CD8-positive, alpha-beta memory T cell (primary cell): ENCODE measurements at regions not wholly inside any gene's neighbourhood (a gene's known extent, or its start where the extent isn't known, plus 50 kb on each side); places are given as distances from the start of the nearest gene placed in this dataset.

Source experiments
- CTCF ChIA-PET: fragments of 350-600 bp; sonication (Branson Sonifier 250); formaldehyde crosslinking; loops from one replicate; lab custom pipeline; 2021; ENCODE audit warnings: antibody characterized with exemption; lab: Charles Lee
- POLR2A ChIA-PET: fragments of 350-600 bp; sonication (Branson Sonifier 250); formaldehyde crosslinking; loops from one replicate; lab custom pipeline; 2021; ENCODE audit warnings: antibody characterized with exemption; lab: Charles Lee
- DNase-seq, 5 donors: peaks; one replicate each; pipeline versions ENCODE4 v3.0.0 to v3.0.0-alpha.2; 2020 to 2022; ENCODE audit warnings: mixed read lengths in 1 of 5
- H3K27ac ChIP-seq: one replicate; pipeline ENCODE4 v1.7.0; 2013; ENCODE audit warnings: low read depth, mild to moderate bottlenecking, low read length, moderate library complexity
- H3K27me3 ChIP-seq: 2 replicates; pipeline ENCODE4 v1.7.0; 2013; ENCODE audit warnings: low read length, mild to moderate bottlenecking; ENCODE audit not compliant: insufficient read depth, poor library complexity, severe bottlenecking
- H3K36me3 ChIP-seq: 2 replicates; pipeline ENCODE4 v1.7.0; 2013; ENCODE audit warnings: mild to moderate bottlenecking, low read length, moderate library complexity; ENCODE audit not compliant: insufficient read depth
- H3K4me1 ChIP-seq: 2 replicates; pipeline ENCODE4 v1.7.0; 2013; ENCODE audit warnings: mild to moderate bottlenecking, low read length, moderate library complexity; ENCODE audit not compliant: insufficient read depth
- H3K4me3 ChIP-seq: 2 replicates; pipeline ENCODE4 v1.7.0; 2013; ENCODE audit warnings: mild to moderate bottlenecking, low read length
- H3K9me3 ChIP-seq: 2 replicates; pipeline ENCODE4 v1.7.0; 2013; ENCODE audit warnings: mild to moderate bottlenecking, low read length
- H3K27ac Mint-ChIP-seq, 8 donors: one replicate each; pipeline ENCODE4 v1.8.0; 2020 to 2021; ENCODE audit warnings: mixed read lengths in 8 of 8, mild to moderate bottlenecking in 6 of 8, inconsistent platforms in 3 of 8, moderate library complexity in 3 of 8
- H3K27me3 Mint-ChIP-seq, 2 donors: one replicate each; pipeline ENCODE4 v1.8.0; 2020 to 2021; ENCODE audit warnings: mixed read lengths in 2 of 2, mild to moderate bottlenecking in 1 of 2, moderate library complexity in 1 of 2
- H3K36me3 Mint-ChIP-seq, 3 donors: one replicate each; pipeline ENCODE4 v1.8.0; 2020 to 2021; ENCODE audit warnings: mixed read lengths in 3 of 3, inconsistent platforms in 1 of 3, mild to moderate bottlenecking in 1 of 3
- H3K4me1 Mint-ChIP-seq, 3 donors: one replicate each; pipeline ENCODE4 v1.8.0; 2020 to 2021; ENCODE audit warnings: mixed read lengths in 3 of 3, inconsistent platforms in 1 of 3, mild to moderate bottlenecking in 1 of 3
- H3K4me3 Mint-ChIP-seq, 7 donors: one replicate each; pipeline ENCODE4 v1.8.0; 2020 to 2021; ENCODE audit warnings: mixed read lengths in 7 of 7, mild to moderate bottlenecking in 6 of 7, moderate library complexity in 4 of 7, inconsistent platforms in 2 of 7
- H3K9me3 Mint-ChIP-seq, 5 donors: one replicate each; pipeline ENCODE4 v1.8.0; 2020 to 2022; ENCODE audit warnings: mixed read lengths in 5 of 5, mild to moderate bottlenecking in 3 of 5, moderate library complexity in 2 of 5, inconsistent platforms in 1 of 5

DNA sequence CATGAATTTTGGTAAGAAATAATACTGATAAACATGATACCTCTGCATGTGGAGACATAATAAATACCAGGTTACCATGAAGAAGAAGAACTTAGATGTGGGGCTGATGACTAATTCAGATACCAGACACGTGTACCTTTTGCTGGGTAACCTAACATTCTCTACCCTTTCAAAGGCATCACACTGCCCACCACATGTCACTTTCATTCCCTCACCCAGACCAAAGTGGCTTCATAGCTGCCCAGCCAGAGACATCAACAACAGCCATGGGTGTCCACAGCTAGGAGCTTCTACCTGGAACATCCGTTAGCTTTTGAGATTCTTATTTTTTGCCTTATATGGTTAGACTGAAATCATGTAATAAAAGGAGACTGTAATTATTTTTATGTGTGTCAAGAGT lies 396.8 kb downstream of the MED10 start:
- no peaks in the 10 kb centered on the region for H3K4me1 ChIP-seq
- no peaks in the 10 kb centered on the region for H3K36me3 Mint-ChIP-seq
- H3K27me3 Mint-ChIP-seq, result peaks cover 0 to 2% of the 10 kb centered on the region in 2 donors
- H3K36me3 ChIP-seq, result no peaks in the 10 kb centered on the region
- no peaks in the 10 kb centered on the region for H3K4me1 Mint-ChIP-seq
- no peak overlapping the region for H3K4me3 ChIP-seq
- no peak overlapping the region for H3K27ac Mint-ChIP-seq
- ChIA-PET CTCF (no interaction called here), POLR2A (no interaction called here)
- H3K27ac ChIP-seq, result no peak overlapping the region
- H3K4me3 Mint-ChIP-seq, result no peak overlapping the region
- peaks cover 0 to 3% (median 0%) of the 10 kb centered on the region in 5 donors for H3K9me3 Mint-ChIP-seq
- H3K27me3 ChIP-seq, result no peaks in the 10 kb centered on the region
- DNase-seq, result no peak
- no peaks in the 10 kb centered on the region for H3K9me3 ChIP-seq

DNA sequence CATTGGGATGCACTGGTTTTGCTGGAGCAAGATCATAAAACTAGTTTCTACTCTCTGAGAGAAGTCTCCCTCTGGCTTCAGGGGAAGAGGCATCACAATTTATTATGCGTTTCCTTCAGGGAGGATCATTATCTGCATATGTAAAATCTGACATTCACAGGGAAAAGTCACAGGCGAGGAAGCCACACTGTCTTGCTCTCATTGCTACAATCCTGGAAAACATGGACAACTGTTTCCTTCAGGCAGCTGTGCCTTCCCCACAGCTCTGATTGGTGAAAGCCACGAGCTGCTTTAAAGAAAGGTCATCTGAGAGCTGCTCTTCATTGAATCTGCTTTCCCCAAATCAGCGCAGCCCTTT lies 397.8 kb downstream of the MED10 start:
- Mint-ChIP-seq H3K27me3 (peaks cover 0 to 2% of the 10 kb centered on the region in 2 donors), H3K4me3 (no peak overlapping the region), H3K4me1 (no peaks in the 10 kb centered on the region), H3K27ac (no peak overlapping the region), H3K9me3 (no peaks in the 10 kb centered on the region), H3K36me3 (no peaks in the 10 kb centered on the region)
- CTCF ChIA-PET, result no interaction called here
- Histone ChIP-seq H3K4me1 (no peaks in the 10 kb centered on the region), H3K27ac (no peak overlapping the region), H3K9me3 (no peaks in the 10 kb centered on the region), H3K4me3 (no peak overlapping the region), H3K27me3 (no peaks in the 10 kb centered on the region), H3K36me3 (no peaks in the 10 kb centered on the region)
- POLR2A ChIA-PET, result no interaction called here
- DNase-seq, result no peak

DNA sequence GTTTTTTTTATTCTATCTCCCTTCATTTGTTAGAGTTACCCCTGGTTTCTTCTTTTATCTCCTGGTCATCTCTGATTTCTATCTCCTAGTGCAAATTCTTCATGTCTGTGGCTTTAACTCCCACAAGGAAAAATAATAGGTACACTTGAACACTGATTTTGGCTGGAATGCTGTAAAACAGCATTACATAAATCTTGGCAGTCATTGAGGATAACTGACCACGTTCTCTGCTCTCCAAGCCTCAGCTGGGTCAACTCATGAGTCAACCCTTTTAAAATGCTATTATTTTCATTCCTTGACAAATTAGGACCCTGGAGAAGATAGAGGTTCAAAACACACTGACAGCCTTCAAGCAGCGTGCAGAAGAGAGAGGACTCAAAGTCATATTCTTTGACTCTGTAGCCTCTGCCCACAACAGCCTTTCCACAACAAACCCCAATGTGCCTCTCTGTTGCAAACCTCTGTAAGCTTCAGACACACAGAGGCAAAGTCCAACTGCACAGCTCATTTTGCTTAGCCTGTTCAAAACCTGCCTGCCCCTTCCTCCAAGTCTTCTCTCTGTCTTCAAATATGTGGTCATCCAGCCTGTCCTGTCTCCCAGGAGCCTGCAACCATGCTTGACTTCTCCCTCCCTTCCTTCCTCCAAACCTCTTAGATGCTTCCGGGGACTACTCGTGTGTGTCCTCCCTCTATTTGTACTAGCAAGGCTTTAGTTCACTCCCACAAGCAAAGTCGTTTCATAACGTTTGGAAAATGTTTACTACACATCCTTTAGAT lies 398.4 kb downstream of the MED10 start:
- ChIA-PET CTCF (no interaction called here), POLR2A (no interaction called here)
- DNase-seq, result no peak
- H3K27me3 Mint-ChIP-seq, result peaks cover 0 to 2% of the 10 kb centered on the region in 2 donors
- no peaks in the 10 kb centered on the region for H3K4me1 Mint-ChIP-seq
- no peaks in the 10 kb centered on the region for H3K9me3 Mint-ChIP-seq
- no peaks in the 10 kb centered on the region for H3K36me3 Mint-ChIP-seq
- Histone ChIP-seq H3K27me3 (no peaks in the 10 kb centered on the region), H3K4me3 (no peak overlapping the region), H3K36me3 (no peaks in the 10 kb centered on the region), H3K9me3 (no peaks in the 10 kb centered on the region), H3K27ac (no peak overlapping the region), H3K4me1 (no peaks in the 10 kb centered on the region)
- no peak overlapping the region for H3K27ac Mint-ChIP-seq
- H3K4me3 Mint-ChIP-seq, result no peak overlapping the region

DNA sequence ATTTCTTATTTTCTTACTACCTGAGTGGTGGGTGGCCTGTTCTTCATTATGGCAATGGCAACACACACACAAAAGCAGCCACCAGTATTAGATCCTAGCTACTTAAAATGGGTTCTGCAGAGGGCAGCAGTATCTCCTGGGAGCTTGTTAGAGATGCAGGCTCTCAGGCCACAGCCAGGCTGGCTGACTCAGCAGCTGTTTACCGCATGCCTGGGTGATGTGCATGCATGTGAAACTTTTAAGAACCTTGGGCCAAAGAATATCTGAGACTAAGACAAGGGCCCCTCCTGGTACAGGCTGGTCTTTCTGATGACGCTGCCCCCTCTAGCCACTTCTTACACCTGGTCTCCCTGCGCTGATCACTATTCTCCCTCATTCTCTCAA lies 399.0 kb downstream of the MED10 start:
- Mint-ChIP-seq H3K4me3 (no peak overlapping the region), H3K36me3 (no peaks in the 10 kb centered on the region), H3K4me1 (no peaks in the 10 kb centered on the region), H3K27ac (no peak overlapping the region), H3K27me3 (peaks cover 0 to 2% of the 10 kb centered on the region in 2 donors), H3K9me3 (no peaks in the 10 kb centered on the region)
- no peak overlapping the region for H3K27ac ChIP-seq
- DNase-seq, result no peak
- POLR2A ChIA-PET, result no interaction called here
- H3K4me1 ChIP-seq, result no peaks in the 10 kb centered on the region
- CTCF ChIA-PET, result no interaction called here
- no peaks in the 10 kb centered on the region for H3K27me3 ChIP-seq
- H3K9me3 ChIP-seq, result no peaks in the 10 kb centered on the region
- H3K36me3 ChIP-seq, result no peaks in the 10 kb centered on the region
- H3K4me3 ChIP-seq, result no peak overlapping the region

DNA sequence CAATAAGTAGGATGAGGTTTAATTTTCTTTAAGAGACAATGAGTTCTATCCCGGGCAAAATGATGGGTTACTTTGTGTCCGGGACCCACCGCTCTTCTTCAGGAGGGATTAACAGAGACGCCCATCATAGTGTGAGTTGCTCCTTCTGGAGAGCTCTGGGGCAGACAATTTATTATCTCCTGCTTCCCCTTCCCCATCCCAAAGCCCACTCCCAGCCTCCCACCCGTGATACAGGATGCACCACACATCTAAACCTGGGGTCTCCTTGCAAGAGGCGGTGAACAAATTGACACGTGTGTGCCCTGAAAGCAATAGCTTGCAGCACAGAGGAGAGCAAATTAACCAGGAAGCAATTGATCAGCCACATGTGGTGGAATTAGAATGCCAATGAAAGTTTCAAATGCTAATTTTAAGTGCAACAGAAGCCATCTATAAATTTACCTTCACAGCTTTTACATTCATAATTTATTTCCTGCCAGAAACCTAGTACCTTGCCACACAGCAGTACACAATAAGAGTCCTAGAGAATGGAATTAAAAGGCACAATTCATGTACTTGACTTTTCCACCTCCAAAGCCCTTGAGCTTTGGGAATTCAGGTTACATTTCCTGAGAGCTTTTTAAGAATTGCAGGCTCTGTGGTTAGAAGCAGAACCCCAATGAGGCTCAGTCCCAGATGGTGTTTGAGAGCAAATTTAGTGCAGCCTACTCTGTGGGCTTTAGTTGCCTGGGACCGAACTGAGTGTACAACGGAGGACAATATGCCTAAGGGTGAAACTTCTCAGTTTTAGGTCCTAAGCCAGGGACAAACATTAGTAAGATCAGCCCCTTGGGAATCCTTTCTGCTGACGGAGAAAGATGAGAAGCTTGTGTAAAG lies 399.6 kb downstream of the MED10 start:
- H3K27ac Mint-ChIP-seq, result no peak overlapping the region

DNA sequence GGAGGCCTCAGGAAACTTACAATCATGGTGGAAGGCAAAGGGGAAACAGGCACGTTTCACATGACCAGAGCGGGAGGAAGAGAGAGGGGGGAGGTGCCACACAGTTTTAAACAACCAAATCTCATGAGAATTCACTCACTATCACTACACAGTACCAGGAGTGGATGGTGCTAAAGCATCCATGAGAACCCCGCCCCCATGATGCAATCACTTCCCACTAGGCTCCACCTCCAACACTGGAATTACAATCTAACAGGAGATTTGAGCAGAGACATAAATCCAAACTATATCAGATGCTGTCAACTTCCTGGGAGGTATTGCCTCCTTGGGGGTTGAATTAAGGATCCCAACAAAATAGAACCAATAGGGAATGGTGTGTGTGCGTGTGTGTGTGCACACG lies 407.1 kb downstream of the MED10 start:
- no peaks in the 10 kb centered on the region for H3K9me3 ChIP-seq
- no peak overlapping the region for H3K4me3 Mint-ChIP-seq
- H3K9me3 Mint-ChIP-seq, result peaks cover 0 to 10% (median 3%) of the 10 kb centered on the region in 5 donors
- no peak for DNase-seq
- no peaks in the 10 kb centered on the region for H3K36me3 ChIP-seq
- no peak overlapping the region for H3K27ac ChIP-seq
- no peaks in the 10 kb centered on the region for H3K36me3 Mint-ChIP-seq
- H3K27ac Mint-ChIP-seq, result no peak overlapping the region
- no peak overlapping the region for H3K4me3 ChIP-seq
- H3K27me3 Mint-ChIP-seq, result no peaks in the 10 kb centered on the region
- H3K4me1 ChIP-seq, result no peaks in the 10 kb centered on the region
- ChIA-PET POLR2A (no interaction called here), CTCF (no interaction called here)
- H3K4me1 Mint-ChIP-seq, result no peaks in the 10 kb centered on the region
- H3K27me3 ChIP-seq, result no peaks in the 10 kb centered on the region

More for the DNA sequence above, 399.6 kb downstream of the MED10 start:
- ChIA-PET CTCF (no interaction called here), POLR2A (no interaction called here)
- Histone ChIP-seq H3K4me1 (no peaks in the 10 kb centered on the region), H3K36me3 (no peaks in the 10 kb centered on the region), H3K9me3 (no peaks in the 10 kb centered on the region), H3K27ac (no peak overlapping the region), H3K27me3 (no peaks in the 10 kb centered on the region), H3K4me3 (no peak overlapping the region)
- DNase-seq, result no peak
- Mint-ChIP-seq H3K4me3 (no peak overlapping the region), H3K4me1 (no peaks in the 10 kb centered on the region), H3K27me3 (peaks cover 0 to 2% of the 10 kb centered on the region in 2 donors), H3K9me3 (no peaks in the 10 kb centered on the region), H3K36me3 (no peaks in the 10 kb centered on the region)

DNA sequence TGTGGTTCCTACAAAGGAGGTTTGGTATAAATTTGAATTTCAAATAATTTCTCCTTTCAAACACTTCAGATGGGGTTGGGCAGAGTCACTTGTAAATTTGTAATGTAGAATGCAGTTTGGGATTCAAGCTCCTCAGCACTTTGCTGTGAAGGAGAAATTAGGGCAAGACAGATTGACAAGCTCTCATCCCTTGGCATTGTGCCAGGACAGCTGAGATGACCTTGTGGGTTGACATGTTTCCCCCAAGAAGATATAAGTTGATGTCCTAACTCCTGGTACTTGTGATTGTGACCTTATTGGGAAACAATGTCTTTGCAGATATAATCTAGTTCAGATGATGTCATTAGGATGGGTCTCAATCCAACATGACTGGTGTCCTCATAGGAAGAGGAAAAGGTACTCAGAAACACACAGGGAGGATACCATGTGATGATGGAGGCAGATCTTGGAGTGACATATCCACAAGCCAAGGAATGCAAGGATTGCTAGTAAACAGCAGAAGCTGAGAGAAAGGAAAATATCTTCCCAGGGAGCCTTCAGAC lies 408.3 kb downstream of the MED10 start:
- no peak for DNase-seq
- ChIA-PET CTCF (no interaction called here), POLR2A (no interaction called here)
- no peak overlapping the region for H3K4me3 ChIP-seq
- no peak overlapping the region for H3K27ac ChIP-seq
- H3K27me3 ChIP-seq, result no peaks in the 10 kb centered on the region
- H3K4me1 Mint-ChIP-seq, result no peaks in the 10 kb centered on the region
- no peaks in the 10 kb centered on the region for H3K4me1 ChIP-seq
- H3K36me3 Mint-ChIP-seq, result no peaks in the 10 kb centered on the region
- H3K36me3 ChIP-seq, result no peaks in the 10 kb centered on the region
- H3K4me3 Mint-ChIP-seq, result no peak overlapping the region
- no peaks in the 10 kb centered on the region for H3K9me3 ChIP-seq
- H3K9me3 Mint-ChIP-seq, result peaks cover 0 to 10% (median 3%) of the 10 kb centered on the region in 5 donors
- H3K27ac Mint-ChIP-seq, result no peak overlapping the region
- no peaks in the 10 kb centered on the region for H3K27me3 Mint-ChIP-seq

DNA sequence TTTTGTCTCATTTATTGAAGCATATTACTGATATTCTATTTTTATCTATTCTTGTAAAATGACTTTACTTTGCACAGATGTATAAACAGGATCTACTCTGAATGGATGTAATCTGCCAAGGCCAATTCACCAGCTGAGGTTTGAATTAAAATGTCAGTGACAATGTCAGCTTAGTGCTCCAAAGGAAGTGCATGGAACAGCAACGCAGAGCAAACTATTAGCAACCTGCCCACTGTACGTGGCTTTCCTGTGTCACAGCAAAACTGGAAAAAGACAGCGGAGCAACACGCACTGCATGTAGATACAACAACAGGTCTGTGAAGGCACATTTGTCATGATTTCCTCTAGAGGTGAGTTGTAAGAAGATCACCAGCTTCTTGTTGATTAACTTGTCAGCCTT lies 409.4 kb downstream of the MED10 start:
- no peak overlapping the region for H3K4me3 Mint-ChIP-seq
- no peaks in the 10 kb centered on the region for H3K4me1 Mint-ChIP-seq
- H3K27ac Mint-ChIP-seq, result no peak overlapping the region
- Histone ChIP-seq H3K9me3 (no peaks in the 10 kb centered on the region), H3K27me3 (no peaks in the 10 kb centered on the region), H3K4me1 (no peaks in the 10 kb centered on the region), H3K27ac (no peak overlapping the region), H3K36me3 (no peaks in the 10 kb centered on the region), H3K4me3 (no peak overlapping the region)
- POLR2A ChIA-PET, result no interaction called here
- peaks cover 0 to 2% of the 10 kb centered on the region in 2 donors for H3K27me3 Mint-ChIP-seq
- CTCF ChIA-PET, result no interaction called here
- no peak for DNase-seq
- peaks cover 0 to 13% (median 9%) of the 10 kb centered on the region in 5 donors for H3K9me3 Mint-ChIP-seq
- no peaks in the 10 kb centered on the region for H3K36me3 Mint-ChIP-seq
